OCI-LY7 (cell line): ENCODE measurements at regions not wholly inside any gene's neighbourhood (a gene's known extent, or its start where the extent isn't known, plus 50 kb on each side); places are given as distances from the start of the nearest gene placed in this dataset.

Experiments
- BruUV-seq: library from RNA; stranded (reverse); fragments of 400-500 nt; replicated peaks from 2 replicates; lab custom pipeline; 2021; lab: Mats Ljungman, UMichigan
- CTCF ChIA-PET: fragments of 300-600 bp; sonication (Branson Sonifier 250); formaldehyde crosslinking; loops from one replicate; lab custom pipeline; 2022; ENCODE audit warnings: antibody characterized with exemption; ENCODE audit not compliant: unreplicated experiment; lab: Charles Lee
- POLR2A ChIA-PET: fragments of 300-600 bp; sonication (Branson Sonifier 250); formaldehyde crosslinking; loops from one replicate; lab custom pipeline; 2022; ENCODE audit warnings: antibody characterized with exemption; lab: Charles Lee
- DNase-seq: peaks from one replicate; pipeline ENCODE4 v3.0.0-alpha.2; 2015; ENCODE audit warnings: low spot score
- H2AFZ ChIP-seq: fragments of 200-600 bp; sonication (generic), shearing (Covaris generic); 2 replicates; pipeline ENCODE4 v1.6.1; 2014; ENCODE audit warnings: mild to moderate bottlenecking, antibody characterized with exemption, low read length, moderate library complexity
- H3K27ac ChIP-seq: fragments of 200-600 bp; sonication (generic); 2 replicates; pipeline ENCODE4 v1.5.1; 2014; ENCODE audit warnings: mixed run types, low read depth, mild to moderate bottlenecking, moderate library complexity, low read length, inconsistent platforms; ENCODE audit not compliant: poor library complexity, severe bottlenecking
- H3K36me3 ChIP-seq: fragments of 200-600 bp; sonication (generic); 2 replicates; pipeline ENCODE4 v1.6.1; 2014; ENCODE audit warnings: mild to moderate bottlenecking, antibody characterized with exemption, low read length, moderate library complexity, mixed read lengths; ENCODE audit not compliant: insufficient read depth
- H3K4me1 ChIP-seq: fragments of 200-600 bp; sonication (generic); 2 replicates; pipeline ENCODE4 v1.5.1; 2014; ENCODE audit warnings: mild to moderate bottlenecking, low read length; ENCODE audit not compliant: insufficient read depth, poor library complexity, severe bottlenecking
- H3K4me2 ChIP-seq: fragments of 200-600 bp; sonication (generic); 2 replicates; pipeline ENCODE4 v1.6.1; 2014; ENCODE audit warnings: mild to moderate bottlenecking, low read length
- H3K4me3 ChIP-seq: fragments of 200-600 bp; sonication (generic); 2 replicates; pipeline ENCODE4 v1.5.1; 2014; ENCODE audit warnings: mild to moderate bottlenecking, low read depth, low read length; ENCODE audit not compliant: poor library complexity, severe bottlenecking
- H3K79me2 ChIP-seq: fragments of 200-600 bp; sonication (generic); 2 replicates; pipeline ENCODE4 v1.6.1; 2016; ENCODE audit warnings: low read depth, mild to moderate bottlenecking, low read length, moderate library complexity, mixed read lengths; ENCODE audit not compliant: insufficient read depth
- H3K9me2 ChIP-seq: fragments of 200-600 bp; sonication (generic); 2 replicates; pipeline ENCODE4 v1.6.1; 2016; ENCODE audit warnings: mild to moderate bottlenecking, low read length, mixed read lengths; ENCODE audit not compliant: insufficient read depth
- H3K9me3 ChIP-seq: fragments of 200-600 bp; sonication (generic); 2 replicates; pipeline ENCODE4 v1.6.1; 2014; ENCODE audit warnings: mild to moderate bottlenecking, mixed run types, low read length, mixed read lengths
- H4K20me1 ChIP-seq: fragments of 200-600 bp; sonication (generic); 2 replicates; pipeline ENCODE4 v1.6.1; 2014; ENCODE audit warnings: mild to moderate bottlenecking, antibody characterized with exemption, low read length, moderate library complexity, mixed read lengths; ENCODE audit not compliant: insufficient read depth
- EZH2phosphoT487 ChIP-seq: fragments of 200-600 bp; sonication (generic); IDR thresholded peaks from 2 replicates; pipeline ENCODE4 v1.6.1; 2018; ENCODE audit warnings: low read depth, borderline replicate concordance, mild to moderate bottlenecking, mixed run types, antibody characterized with exemption, low read length, moderate library complexity, mixed read lengths
- intact Hi-C: fragments of 100-400 bp; cut with micrococcal nuclease; formaldehyde crosslinking; loops from one replicate; pipeline ENCODE4 v1.10.0; 2022; ENCODE audit not compliant: unreplicated experiment
- TF ChIP-seq, protein P1 (sequence below): fragments of 200-600 bp; sonication (generic); conservative IDR thresholded peaks from 2 replicates; pipeline ENCODE4 v1.5.1; 2014; ENCODE audit warnings: mild to moderate bottlenecking, antibody characterized with exemption, low read length, moderate library complexity, mixed read lengths

GRCh38 chr11:115581871-115582639 lies 77.8 kb upstream of the CADM1 start:
- POLR2A ChIA-PET, result no interaction called here
- DNase-seq, result no peak
- BruUV-seq, result no TSS peak
- no peaks in the 10 kb centered on the region for H4K20me1 ChIP-seq
- no peak for TF ChIP-seq EZH2phosphoT487
- TF ChIP-seq, protein P1, sequence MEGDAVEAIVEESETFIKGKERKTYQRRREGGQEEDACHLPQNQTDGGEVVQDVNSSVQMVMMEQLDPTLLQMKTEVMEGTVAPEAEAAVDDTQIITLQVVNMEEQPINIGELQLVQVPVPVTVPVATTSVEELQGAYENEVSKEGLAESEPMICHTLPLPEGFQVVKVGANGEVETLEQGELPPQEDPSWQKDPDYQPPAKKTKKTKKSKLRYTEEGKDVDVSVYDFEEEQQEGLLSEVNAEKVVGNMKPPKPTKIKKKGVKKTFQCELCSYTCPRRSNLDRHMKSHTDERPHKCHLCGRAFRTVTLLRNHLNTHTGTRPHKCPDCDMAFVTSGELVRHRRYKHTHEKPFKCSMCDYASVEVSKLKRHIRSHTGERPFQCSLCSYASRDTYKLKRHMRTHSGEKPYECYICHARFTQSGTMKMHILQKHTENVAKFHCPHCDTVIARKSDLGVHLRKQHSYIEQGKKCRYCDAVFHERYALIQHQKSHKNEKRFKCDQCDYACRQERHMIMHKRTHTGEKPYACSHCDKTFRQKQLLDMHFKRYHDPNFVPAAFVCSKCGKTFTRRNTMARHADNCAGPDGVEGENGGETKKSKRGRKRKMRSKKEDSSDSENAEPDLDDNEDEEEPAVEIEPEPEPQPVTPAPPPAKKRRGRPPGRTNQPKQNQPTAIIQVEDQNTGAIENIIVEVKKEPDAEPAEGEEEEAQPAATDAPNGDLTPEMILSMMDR, result no peak
- no peak overlapping the region for H2AFZ ChIP-seq
- CTCF ChIA-PET, result no interaction called here
- intact Hi-C loops, result no loop called here
- no peaks in the 10 kb centered on the region for H3K36me3 ChIP-seq
- H3K79me2 ChIP-seq, result no peaks in the 10 kb centered on the region
- H3K9me2 ChIP-seq, result no peaks in the 10 kb centered on the region
- no peaks in the 10 kb centered on the region for H3K9me3 ChIP-seq
- H3K4me1 ChIP-seq, result no peaks in the 10 kb centered on the region
- no peak overlapping the region for H3K4me2 ChIP-seq
- no peak overlapping the region for H3K27ac ChIP-seq
- no peak overlapping the region for H3K4me3 ChIP-seq

DNA sequence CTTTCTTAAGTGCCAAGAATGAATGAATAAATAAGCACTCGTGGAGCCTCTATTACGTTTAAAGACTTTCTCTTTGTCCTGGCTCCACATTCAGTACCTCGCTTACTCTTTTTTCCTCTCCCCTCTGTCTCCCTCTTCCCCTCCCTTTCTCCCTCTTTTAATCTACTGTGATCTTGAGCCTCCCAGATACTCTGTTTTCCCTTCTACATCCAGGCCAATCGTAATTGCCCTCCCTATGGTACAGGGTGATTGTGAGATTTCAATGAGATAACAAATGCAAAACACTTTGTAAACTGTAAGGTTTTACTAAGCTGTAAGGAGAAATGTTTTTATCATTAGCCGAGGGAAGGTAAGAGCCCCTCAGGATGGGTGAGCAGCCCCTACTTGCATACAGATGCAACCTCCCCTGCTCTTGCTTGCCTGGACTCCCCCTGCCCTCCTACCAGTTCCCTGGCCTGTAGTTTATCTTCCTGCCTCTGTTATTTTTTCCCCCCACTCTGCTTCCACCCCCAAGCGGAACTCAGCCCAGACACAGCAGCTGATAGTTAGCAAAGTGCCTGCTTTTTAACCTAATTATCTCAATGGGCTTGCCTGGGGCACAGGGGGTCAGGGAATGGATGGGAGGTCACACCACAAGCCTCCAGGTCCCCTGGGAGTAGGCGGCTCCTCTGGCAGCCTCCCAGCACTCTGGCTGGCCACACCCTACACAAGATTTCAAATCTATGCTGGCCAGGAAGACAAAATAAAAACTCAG lies 76.9 kb upstream of the CADM1 start:
- no TSS peak for BruUV-seq
- H3K9me2 ChIP-seq, result no peaks in the 10 kb centered on the region
- TF ChIP-seq, protein P1, result no peak
- TF ChIP-seq EZH2phosphoT487, result no peak
- no peak for DNase-seq
- no peaks in the 10 kb centered on the region for H3K4me1 ChIP-seq
- no peaks in the 10 kb centered on the region for H4K20me1 ChIP-seq
- no peaks in the 10 kb centered on the region for H3K9me3 ChIP-seq
- H3K4me3 ChIP-seq, result no peak overlapping the region
- H3K79me2 ChIP-seq, result no peaks in the 10 kb centered on the region
- no peak overlapping the region for H2AFZ ChIP-seq
- ChIA-PET POLR2A (no interaction called here), CTCF (no interaction called here)
- H3K27ac ChIP-seq, result no peak overlapping the region
- intact Hi-C loops, result no loop called here
- H3K36me3 ChIP-seq, result no peaks in the 10 kb centered on the region
- no peak overlapping the region for H3K4me2 ChIP-seq

- H3K79me2 ChIP-seq, result no peaks in the 10 kb centered on the region
- H3K27ac ChIP-seq, result no peak overlapping the region
- H3K4me1 ChIP-seq, result no peaks in the 10 kb centered on the region
- H3K36me3 ChIP-seq, result no peaks in the 10 kb centered on the region
- no TSS peak for BruUV-seq
- H4K20me1 ChIP-seq, result no peaks in the 10 kb centered on the region
- no peak for TF ChIP-seq EZH2phosphoT487
- TF ChIP-seq, protein P1, result no peak
- CTCF ChIA-PET, result no interaction called here
- H3K4me3 ChIP-seq, result no peak overlapping the region
- no peaks in the 10 kb centered on the region for H3K9me2 ChIP-seq
- H2AFZ ChIP-seq, result no peak overlapping the region
- POLR2A ChIA-PET, result interaction anchor here (0.6 kb wide), 1 partner anchor 355 kb away, joined by 3 read pairs; no protein-coding TSS in a partner anchor
- intact Hi-C loops, result no loop called here
- no peaks in the 10 kb centered on the region for H3K9me3 ChIP-seq
- no peak overlapping the region for H3K4me2 ChIP-seq
- no peak for DNase-seq
Measured at GRCh38 chr11:115580416-115580815, 76.2 kb upstream of the CADM1 start.
